H1 (cell line): ENCODE measurements at regions not wholly inside any gene's neighbourhood (a gene's known extent, or its start where the extent isn't known, plus 50 kb on each side); places are given as distances from the start of the nearest gene placed in this dataset.

ENCODE experiments used
- CTCF ChIA-PET: fragments of 300-600 bp; sonication (Branson Sonifier 250); formaldehyde crosslinking; loops from one replicate; lab custom pipeline; 2021; ENCODE audit not compliant: partially characterized antibody; lab: Charles Lee
- POLR2A ChIA-PET: fragments of 300-600 bp; sonication (Branson Sonifier 250); formaldehyde crosslinking; loops from one replicate; lab custom pipeline; 2021; ENCODE audit warnings: inconsistent platforms; ENCODE audit not compliant: partially characterized antibody; lab: Charles Lee
- DNase-seq, 2 experiments: peaks; one replicate each; pipeline versions ENCODE4 v3.0.0 to v3.0.0-alpha.2; 2010 to 2022; ENCODE audit warnings: low spot score in 2 of 2, low read depth in 1 of 2, mixed read lengths in 1 of 2
- FAIRE-seq: peaks from 2 replicates; lab custom pipeline; 2011; peaks lifted over from hg19 to GRCh38; lab: Jason Lieb, UNC
- H2AFZ ChIP-seq: 2 replicates; pipeline ENCODE4 v1.8.1; 2012; ENCODE audit warnings: low read length, inconsistent platforms
- H2AK5ac ChIP-seq: 2 replicates; pipeline ENCODE4 v1.6.1; 2013; ENCODE audit warnings: low read depth, low read length
- H2BK120ac ChIP-seq: replicated peaks from 2 replicates; pipeline ENCODE3; 2013; ENCODE audit warnings: low read depth, low read length, inconsistent platforms
- H2BK12ac ChIP-seq: 2 replicates; pipeline ENCODE4 v1.6.1; 2013; ENCODE audit warnings: low read depth, low read length
- H2BK15ac ChIP-seq: 2 replicates; pipeline ENCODE4 v1.6.1; 2013; ENCODE audit warnings: low read length
- H2BK20ac ChIP-seq: 2 replicates; pipeline ENCODE4 v1.6.1; 2013; ENCODE audit warnings: low read length
- H2BK5ac ChIP-seq: 2 replicates; pipeline ENCODE4 v1.6.1; 2013; ENCODE audit warnings: low read depth, low read length
- H3K14ac ChIP-seq: 2 replicates; pipeline ENCODE4 v1.6.1; 2013; ENCODE audit warnings: inconsistent platforms; ENCODE audit not compliant: insufficient read length
- H3K18ac ChIP-seq: 2 replicates; pipeline ENCODE4 v1.6.1; 2013; ENCODE audit warnings: low read length; ENCODE audit errors: extremely low read depth
- H3K23ac ChIP-seq: 2 replicates; pipeline ENCODE4 v1.6.1; 2013; ENCODE audit warnings: inconsistent platforms; ENCODE audit not compliant: insufficient read length
- H3K23me2 ChIP-seq: 2 replicates; pipeline ENCODE4 v1.6.1; 2013; ENCODE audit warnings: low read depth, low read length
- H3K27ac ChIP-seq: 2 replicates; pipeline ENCODE4 v1.6.1; 2011; ENCODE audit warnings: low read depth, low read length, inconsistent platforms
- H3K27me3 ChIP-seq, 4 experiments: replicated peaks in 1 of 4; 1 replicate in 1 of 4; 2 replicates in 3 of 4; pipeline versions ENCODE4 v1.6.1 to v1.8.1; 2011 to 2013; ENCODE audit warnings: low read length in 3 of 4, mild to moderate bottlenecking in 3 of 4, inconsistent platforms in 2 of 4, mixed read lengths in 2 of 4, moderate library complexity in 1 of 4; ENCODE audit not compliant: control insufficient read depth in 3 of 4, insufficient read depth in 3 of 4; ENCODE audit errors: extremely low read depth in 1 of 4
- H3K36me3 ChIP-seq, 4 experiments: 2 replicates each; pipeline versions ENCODE4 v1.6.1 to v1.8.1; 2011 to 2013; ENCODE audit warnings: mild to moderate bottlenecking in 4 of 4, low read length in 3 of 4, moderate library complexity in 2 of 4, control low read depth in 1 of 4, inconsistent platforms in 1 of 4; ENCODE audit not compliant: insufficient read depth in 4 of 4, control insufficient read depth in 2 of 4
- H3K4ac ChIP-seq: replicated peaks from 2 replicates; pipeline ENCODE3; 2013; ENCODE audit warnings: low read length, low read depth, mixed read lengths, inconsistent platforms; ENCODE audit not compliant: insufficient read length
- H3K4me1 ChIP-seq, 4 experiments: replicated peaks in 1 of 4; 1 replicate in 1 of 4; 2 replicates in 3 of 4; pipeline versions ENCODE4 v1.6.1 to v1.8.1; 2011 to 2013; ENCODE audit warnings: low read length in 3 of 4, inconsistent platforms in 2 of 4, mixed read lengths in 1 of 4; ENCODE audit not compliant: insufficient read depth in 4 of 4, control insufficient read depth in 3 of 4
- H3K4me2 ChIP-seq, 2 experiments: 2 replicates each; pipeline versions ENCODE4 v1.6.1 to v1.8.1; 2011 to 2013; ENCODE audit warnings: low read depth in 2 of 2, low read length in 2 of 2, control low read depth in 1 of 2, inconsistent platforms in 1 of 2, mild to moderate bottlenecking in 1 of 2; ENCODE audit not compliant: insufficient read depth in 1 of 2
- H3K4me3 ChIP-seq, 4 experiments: fragments of 200-600, 300-600 bp in 1 of 4; sonication (generic), shearing (Covaris generic), sonication (Bioruptor Twin) in 1 of 4; 2 replicates each; pipeline versions ENCODE4 v1.5.1 to v1.8.1; 2011 to 2016; ENCODE audit warnings: low read length in 4 of 4, low read depth in 3 of 4, control low read depth in 2 of 4, inconsistent platforms in 2 of 4, mild to moderate bottlenecking in 2 of 4, mixed read lengths in 1 of 4, moderate library complexity in 1 of 4; ENCODE audit not compliant: insufficient read depth in 2 of 4; ENCODE audit errors: extremely low read depth in 1 of 4
- H3K56ac ChIP-seq: replicated peaks from 2 replicates; pipeline ENCODE3; 2013; ENCODE audit warnings: low read depth, mild to moderate bottlenecking, mixed read lengths, low read length, inconsistent platforms; ENCODE audit not compliant: insufficient read length
- H3K79me1 ChIP-seq: 2 replicates; pipeline ENCODE4 v1.6.1; 2013; ENCODE audit warnings: low read depth, low read length, control low read depth
- H3K79me2 ChIP-seq, 2 experiments: 2 replicates each; pipeline versions ENCODE4 v1.6.1 to v1.8.1; 2012 to 2013; ENCODE audit warnings: low read length in 2 of 2, mild to moderate bottlenecking in 2 of 2, inconsistent platforms in 1 of 2; ENCODE audit not compliant: insufficient read depth in 2 of 2, control insufficient read depth in 1 of 2
- H3K9ac ChIP-seq, 4 experiments: replicated peaks in 1 of 4; 1 replicate in 1 of 4; 2 replicates in 3 of 4; pipeline versions ENCODE4 v1.6.1 to v1.8.1; 2011 to 2013; ENCODE audit warnings: low read depth in 3 of 4, low read length in 3 of 4, control low read depth in 2 of 4, mild to moderate bottlenecking in 2 of 4, moderate library complexity in 2 of 4, inconsistent platforms in 1 of 4; ENCODE audit errors: extremely low read depth in 1 of 4
- H3K9me3 ChIP-seq, 2 experiments: 2 replicates each; pipeline versions ENCODE4 v1.6.1 to v1.8.1; 2012 to 2013; ENCODE audit warnings: mild to moderate bottlenecking in 2 of 2, moderate library complexity in 2 of 2, control low read depth in 1 of 2, inconsistent platforms in 1 of 2, low read depth in 1 of 2, low read length in 1 of 2, mixed read lengths in 1 of 2; ENCODE audit not compliant: insufficient read depth in 2 of 2
- H4K20me1 ChIP-seq, 2 experiments: replicated peaks in 1 of 2; 2 replicates each; pipeline versions ENCODE3 to v1.8.1; 2011 to 2013; ENCODE audit warnings: inconsistent platforms in 2 of 2, low read length in 2 of 2, mild to moderate bottlenecking in 1 of 2; ENCODE audit not compliant: insufficient read depth in 2 of 2, control insufficient read depth in 1 of 2
- H4K5ac ChIP-seq: 2 replicates; pipeline ENCODE4 v1.6.1; 2013; ENCODE audit warnings: low read length, low read depth, mixed read lengths, inconsistent platforms; ENCODE audit not compliant: insufficient read length
- H4K8ac ChIP-seq: 2 replicates; pipeline ENCODE4 v1.8.0; 2013; ENCODE audit warnings: mild to moderate bottlenecking, moderate library complexity, low read length, inconsistent platforms; ENCODE audit not compliant: insufficient read depth; ENCODE audit errors: extremely low read depth
- H4K91ac ChIP-seq: replicated peaks from 2 replicates; pipeline ENCODE3; 2013; ENCODE audit warnings: low read length, mixed read lengths, inconsistent platforms; ENCODE audit not compliant: insufficient read length
- ATF3 ChIP-seq: IDR thresholded peaks from 2 replicates; pipeline ENCODE4 v1.6.1; 2011; ENCODE audit warnings: low read depth, mild to moderate bottlenecking, low read length; ENCODE audit not compliant: insufficient read depth
- BACH1 ChIP-seq: IDR thresholded peaks from 2 replicates; pipeline ENCODE4 v1.6.1; 2012; ENCODE audit warnings: low read length, improper control_type of control experiment
- CEBPB ChIP-seq: IDR thresholded peaks from 2 replicates; pipeline ENCODE4 v1.6.1; 2012; ENCODE audit warnings: low read depth, low read length
- CHD2 ChIP-seq: IDR thresholded peaks from 2 replicates; pipeline ENCODE4 v1.6.1; 2012; ENCODE audit warnings: low read length, improper control_type of control experiment
- FOSL1 ChIP-seq: IDR thresholded peaks from 2 replicates; pipeline ENCODE4 v1.6.1; 2011; ENCODE audit warnings: mild to moderate bottlenecking, low read depth, low read length, moderate library complexity; ENCODE audit not compliant: insufficient read depth
- HDAC2 ChIP-seq, 2 experiments: fragments of 300-600 bp in 1 of 2; sonication (generic) in 1 of 2; IDR thresholded peaks; 2 replicates each; pipeline ENCODE4 v1.6.1; 2011 to 2012; ENCODE audit warnings: low read depth in 2 of 2, low read length in 2 of 2, mild to moderate bottlenecking in 2 of 2, moderate library complexity in 2 of 2, borderline replicate concordance in 1 of 2, inconsistent platforms in 1 of 2
- KDM5A ChIP-seq: fragments of 200-600 bp; IDR thresholded peaks from 2 replicates; pipeline ENCODE4 v1.7.1; 2012; ENCODE audit warnings: mild to moderate bottlenecking, low read length, inconsistent platforms, mixed read lengths
- POLR2A ChIP-seq, 2 experiments: IDR thresholded peaks; 1 replicate in 1 of 2; 2 replicates in 1 of 2; pipeline ENCODE4 v1.6.1; 2011; ENCODE audit warnings: low read depth in 2 of 2, low read length in 2 of 2, mild to moderate bottlenecking in 2 of 2; ENCODE audit errors: control extremely low read depth in 1 of 2
- RBBP5 ChIP-seq: IDR thresholded peaks from 2 replicates; pipeline ENCODE4 v1.7.1; 2012; ENCODE audit warnings: low read depth, mild to moderate bottlenecking, inconsistent platforms, low read length, moderate library complexity, borderline replicate concordance
- RFX5 ChIP-seq: IDR thresholded peaks from 2 replicates; pipeline ENCODE4 v1.6.1; 2011; ENCODE audit warnings: low read depth, low read length, improper control_type of control experiment, borderline replicate concordance
- RNF2 ChIP-seq: fragments of 200-900, 300-1000 bp; sonication (generic); IDR thresholded peaks from 2 replicates; pipeline ENCODE4 v1.7.1; 2016; ENCODE audit warnings: borderline replicate concordance, low read depth, mild to moderate bottlenecking, antibody characterized with exemption, low read length; ENCODE audit not compliant: poor library complexity, severe bottlenecking; ENCODE audit errors: missing control alignments
- RXRA ChIP-seq: IDR thresholded peaks from 2 replicates; pipeline ENCODE4 v1.6.1; 2011; ENCODE audit warnings: low read depth, mild to moderate bottlenecking, low read length, moderate library complexity; ENCODE audit not compliant: insufficient read depth
- SIN3A ChIP-seq, 2 experiments: IDR thresholded peaks in 1 of 2; conservative IDR thresholded peaks in 1 of 2; 2 replicates each; pipeline ENCODE4 v1.6.1; 2011 to 2012; ENCODE audit warnings: low read length in 2 of 2, improper control_type of control experiment in 1 of 2, low read depth in 1 of 2, mild to moderate bottlenecking in 1 of 2
- SIX5 ChIP-seq: IDR thresholded peaks from 2 replicates; pipeline ENCODE4 v1.6.1; 2011; ENCODE audit warnings: mild to moderate bottlenecking, low read depth, low read length
- SRF ChIP-seq: IDR thresholded peaks from 2 replicates; pipeline ENCODE4 v1.6.1; 2011; ENCODE audit warnings: mild to moderate bottlenecking, low read depth, low read length, moderate library complexity
- WGBS, 2 experiments: shearing (Covaris generic) in 1 of 2; methylation state at CpG; one replicate each; pipeline versions ENCODE4 v1.1.6 to v1.1.7; 2013 to 2015; ENCODE audit warnings: low lambda C conversion rate in 2 of 2, mixed read lengths in 2 of 2, inconsistent platforms in 1 of 2, low coverage in 1 of 2, missing lambda C conversion rate in 1 of 2; ENCODE audit not compliant: insufficient replicate concordance in 2 of 2, insufficient coverage in 1 of 2, insufficient read length in 1 of 2; ENCODE audit errors: extremely low coverage in 1 of 2, missing lambda C conversion rate in 1 of 2; 5-methylcytosine and 5-hydroxymethylcytosine counted together

- Histone ChIP-seq H3K27me3 (no peaks in the 10 kb centered on the region), H2BK20ac (no peak overlapping the region), H3K79me1 (no peaks in the 10 kb centered on the region), H3K9ac (no peak overlapping the region), H4K5ac (no peak overlapping the region), H3K4me2 (no peak overlapping the region), H3K79me2 (no peaks in the 10 kb centered on the region), H3K36me3 (no peaks in the 10 kb centered on the region; a peak in 1 of 8 replicates), H3K4ac (no peak overlapping the region), H3K14ac (no peak overlapping the region), H3K4me3 (no peak overlapping the region), H2BK120ac (no peak overlapping the region), H2BK15ac (no peak overlapping the region), H3K23me2 (no peaks in the 10 kb centered on the region), H4K20me1 (no peaks in the 10 kb centered on the region), H3K18ac (no peak overlapping the region), H2AK5ac (no peak overlapping the region), H3K23ac (no peak overlapping the region), H4K91ac (no peak overlapping the region), H2BK12ac (no peak overlapping the region), H2AFZ (no peak overlapping the region), H3K27ac (no peak overlapping the region), H2BK5ac (no peak overlapping the region), H3K56ac (no peak overlapping the region), H3K9me3 (no peaks in the 10 kb centered on the region), H3K4me1 (peaks cover 0 to 5% (median 2%) of the 10 kb centered on the region in 4 experiments; a peak in 2 of 7 replicates), H4K8ac (no peak overlapping the region)
- DNase-seq (no peak), FAIRE-seq (no peak)
- ChIA-PET POLR2A (no interaction called here), CTCF (no interaction called here)
- WGBS, 2 experiments = 94% methylated on average over 3 of the region's 3 CpGs; no CpG with 5 or more reads in 1 of the 2 experiments
- TF ChIP-seq CHD2 (no peak), RFX5 (no peak), RNF2 (no peak), SIX5 (no peak), HDAC2 (IDR thresholded peaks at IDR 0.05; ENCODE audit: borderline replicate concordance in 1 of 2, low read depth in 2 of 2, low read length in 2 of 2) (no peak), FOSL1 (no peak), RXRA (no peak), KDM5A (no peak), SIN3A (conservative IDR thresholded peaks at IDR 0.05 in 1 of 2, IDR thresholded peaks at IDR 0.05 in 1 of 2; ENCODE audit: low read depth in 1 of 2, low read length in 2 of 2) (no peak), ATF3 (no peak), CEBPB (no peak), SRF (no peak), BACH1 (no peak), RBBP5 (no peak), POLR2A (IDR thresholded peaks at IDR 0.05; ENCODE audit: control extremely low read depth in 1 of 2, low read depth in 2 of 2, low read length in 2 of 2) (no peak)
Observed at GRCh38 chr1:82820816-82821215, 1020.1 kb downstream of the ADGRL2 start.
